ENCODE measurements at regions not wholly inside any gene's neighbourhood (a gene's known extent, or its start where the extent isn't known, plus 50 kb on each side); places are given as distances from the start of the nearest gene placed in this dataset.

DNA sequence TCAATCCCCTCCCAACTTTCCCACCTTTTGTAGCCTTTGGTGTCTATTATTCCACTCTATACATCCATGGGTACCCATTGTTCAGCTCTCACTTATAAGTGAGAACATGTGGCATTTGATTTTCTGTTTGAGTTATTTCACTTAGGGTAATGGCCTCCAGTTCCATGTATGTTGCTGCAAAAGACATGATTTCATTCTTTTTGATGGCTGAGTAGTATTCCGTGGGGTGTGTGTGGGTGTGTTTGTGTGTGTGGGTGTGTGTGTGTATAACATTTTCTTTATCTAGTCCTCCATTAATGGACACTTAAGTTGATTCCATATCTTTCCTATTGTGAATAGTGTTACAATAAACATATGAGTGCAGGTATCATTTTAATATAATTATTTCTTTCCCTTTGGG is 157.5 kb upstream of the FSTL4 start:
- TF ChIP-seq, protein P1, sequence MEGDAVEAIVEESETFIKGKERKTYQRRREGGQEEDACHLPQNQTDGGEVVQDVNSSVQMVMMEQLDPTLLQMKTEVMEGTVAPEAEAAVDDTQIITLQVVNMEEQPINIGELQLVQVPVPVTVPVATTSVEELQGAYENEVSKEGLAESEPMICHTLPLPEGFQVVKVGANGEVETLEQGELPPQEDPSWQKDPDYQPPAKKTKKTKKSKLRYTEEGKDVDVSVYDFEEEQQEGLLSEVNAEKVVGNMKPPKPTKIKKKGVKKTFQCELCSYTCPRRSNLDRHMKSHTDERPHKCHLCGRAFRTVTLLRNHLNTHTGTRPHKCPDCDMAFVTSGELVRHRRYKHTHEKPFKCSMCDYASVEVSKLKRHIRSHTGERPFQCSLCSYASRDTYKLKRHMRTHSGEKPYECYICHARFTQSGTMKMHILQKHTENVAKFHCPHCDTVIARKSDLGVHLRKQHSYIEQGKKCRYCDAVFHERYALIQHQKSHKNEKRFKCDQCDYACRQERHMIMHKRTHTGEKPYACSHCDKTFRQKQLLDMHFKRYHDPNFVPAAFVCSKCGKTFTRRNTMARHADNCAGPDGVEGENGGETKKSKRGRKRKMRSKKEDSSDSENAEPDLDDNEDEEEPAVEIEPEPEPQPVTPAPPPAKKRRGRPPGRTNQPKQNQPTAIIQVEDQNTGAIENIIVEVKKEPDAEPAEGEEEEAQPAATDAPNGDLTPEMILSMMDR (IDR thresholded peaks at IDR 0.05), result no peak
- no peak for TF ChIP-seq POLR2A (IDR thresholded peaks at IDR 0.05)
- TF ChIP-seq POLR2AphosphoS5 (IDR thresholded peaks at IDR 0.05), result no peak
- no peak for TF ChIP-seq EP300 (IDR thresholded peaks at IDR 0.05)
